Ascending aorta (tissue), 2 donors: ENCODE measurements at regions not wholly inside any gene's neighbourhood (a gene's known extent, or its start where the extent isn't known, plus 50 kb on each side); places are given as distances from the start of the nearest gene placed in this dataset.

Experiments used
- DNase-seq, 2 donors: peaks; one replicate each; pipeline ENCODE4 v3.0.0-alpha.2; 2019; ENCODE audit warnings: low spot score in 2 of 2
- H3K27ac ChIP-seq, 2 donors: fragments of 200-600 bp; sonication (generic); one replicate each; pipeline ENCODE4 v1.5.1; 2016 to 2017; ENCODE audit warnings: mild to moderate bottlenecking in 1 of 2
- H3K27me3 ChIP-seq: fragments of 200-600 bp; sonication (generic); one replicate; pipeline ENCODE4 v1.5.1; 2017
- H3K36me3 ChIP-seq, 2 donors: fragments of 200-600 bp; sonication (generic); one replicate each; pipeline ENCODE4 v1.5.1; 2016
- H3K4me1 ChIP-seq, 2 donors: fragments of 200-600 bp; sonication (generic); one replicate each; pipeline ENCODE4 v1.5.1; 2016 to 2017; ENCODE audit warnings: mild to moderate bottlenecking in 1 of 2
- H3K4me3 ChIP-seq, 2 donors: fragments of 200-600 bp; sonication (generic); one replicate each; pipeline ENCODE4 v1.5.1; 2016 to 2017; ENCODE audit warnings: mild to moderate bottlenecking in 1 of 2
- H3K9me3 ChIP-seq, 2 donors: fragments of 200-600 bp; sonication (generic); one replicate each; pipeline ENCODE4 v1.5.1; 2016
- CTCF ChIP-seq, 3 experiments: fragments of 200-600 bp in 2 of 3; fragments of 450-650 bp in 1 of 3; sonication (generic) in 2 of 3; IDR thresholded peaks; one replicate each; pipeline ENCODE4 v1.5.1; 2016 to 2019; ENCODE audit warnings: antibody characterized with exemption in 3 of 3, mild to moderate bottlenecking in 1 of 3, moderate library complexity in 1 of 3
- intact Hi-C: fragments of 100-400 bp; cut with DNase I; formaldehyde crosslinking; loops from one replicate; pipeline ENCODE4 v1.15.1; 2023

- Histone ChIP-seq H3K4me1 (no peaks in the 10 kb centered on the region), H3K27ac (no peak overlapping the region), H3K4me3 (no peak overlapping the region), H3K27me3 (no peaks in the 10 kb centered on the region), H3K9me3 (no peaks in the 10 kb centered on the region), H3K36me3 (no peaks in the 10 kb centered on the region)
- no peak for TF ChIP-seq CTCF (IDR thresholded peaks at IDR 0.05)
- intact Hi-C loops, result no loop called here
- peak in 1 of 2 donors; percentile 38 for DNase-seq
Measured at GRCh38 chr18:78911751-78912283, 67.8 kb upstream of the SALL3 start.

GRCh38 chr18:78912336-78912735 lies 67.3 kb upstream of the SALL3 start:
- H3K9me3 ChIP-seq, result no peaks in the 10 kb centered on the region
- TF ChIP-seq CTCF (IDR thresholded peaks at IDR 0.05), result no peak
- no peaks in the 10 kb centered on the region for H3K36me3 ChIP-seq
- DNase-seq, result peak in 1 of 2 donors; percentile 35
- no peak overlapping the region for H3K27ac ChIP-seq
- intact Hi-C loops, result no loop called here
- no peak overlapping the region for H3K4me3 ChIP-seq
- no peaks in the 10 kb centered on the region for H3K27me3 ChIP-seq
- H3K4me1 ChIP-seq, result no peaks in the 10 kb centered on the region

GRCh38 chr18:78912844-78913243 lies 66.8 kb upstream of the SALL3 start:
- no peak overlapping the region for H3K4me3 ChIP-seq
- H3K27me3 ChIP-seq, result no peaks in the 10 kb centered on the region
- intact Hi-C loops, result no loop called here
- TF ChIP-seq CTCF (IDR thresholded peaks at IDR 0.05), result no peak
- peak in 1 of 2 donors; percentile 44 for DNase-seq
- H3K36me3 ChIP-seq, result no peaks in the 10 kb centered on the region
- no peak overlapping the region for H3K27ac ChIP-seq
- H3K9me3 ChIP-seq, result no peaks in the 10 kb centered on the region
- no peaks in the 10 kb centered on the region for H3K4me1 ChIP-seq

GRCh38 chr18:78913395-78913794 lies 66.2 kb upstream of the SALL3 start:
- Histone ChIP-seq H3K27me3 (no peaks in the 10 kb centered on the region), H3K4me1 (no peaks in the 10 kb centered on the region), H3K9me3 (no peaks in the 10 kb centered on the region), H3K4me3 (no peak overlapping the region), H3K36me3 (no peaks in the 10 kb centered on the region), H3K27ac (no peak overlapping the region)
- intact Hi-C loops, result no loop called here
- no peak for TF ChIP-seq CTCF (IDR thresholded peaks at IDR 0.05)
- DNase-seq, result no peak

GRCh38 chr18:78913830-78914231 lies 65.8 kb upstream of the SALL3 start:
- Histone ChIP-seq H3K4me3 (no peak overlapping the region), H3K36me3 (no peaks in the 10 kb centered on the region), H3K4me1 (no peaks in the 10 kb centered on the region), H3K27ac (no peak overlapping the region), H3K9me3 (no peaks in the 10 kb centered on the region), H3K27me3 (no peaks in the 10 kb centered on the region)
- no peak for TF ChIP-seq CTCF (IDR thresholded peaks at IDR 0.05)
- DNase-seq, result no peak
- intact Hi-C loops, result no loop called here
